Tibial nerve (tissue), 4 donors: ENCODE measurements at regions not wholly inside any gene's neighbourhood (a gene's known extent, or its start where the extent isn't known, plus 50 kb on each side); places are given as distances from the start of the nearest gene placed in this dataset.
"Not testable (repeated sequence)": the region's sequence is repeated elsewhere in the genome, so short reads cannot be mapped to it uniquely, and the experiment has no call there.

ENCODE experiments used
- DNase-seq, 2 donors: peaks; one replicate each; pipeline ENCODE4 v3.0.0-alpha.2; 2019; ENCODE audit warnings: low spot score in 2 of 2
- H3K27ac ChIP-seq, 4 donors: fragments of 200-600 bp; sonication (generic) in 3 of 4; one replicate each; pipeline ENCODE4 v1.5.1; 2017 to 2019; ENCODE audit warnings: mild to moderate bottlenecking in 1 of 4
- H3K27me3 ChIP-seq, 2 donors: fragments of 200-600 bp; sonication (generic) in 1 of 2; one replicate each; pipeline versions ENCODE4 v1.5.1 to v1.6.0; 2017 to 2019
- H3K36me3 ChIP-seq, 3 donors: fragments of 200-600 bp; sonication (generic); one replicate each; pipeline ENCODE4 v1.5.1; 2018 to 2019
- H3K4me1 ChIP-seq, 4 donors: fragments of 200-600 bp; sonication (generic) in 3 of 4; one replicate each; pipeline ENCODE4 v1.5.1; 2017 to 2019
- H3K4me3 ChIP-seq, 4 donors: fragments of 200-600 bp; sonication (generic) in 3 of 4; one replicate each; pipeline ENCODE4 v1.5.1; 2017 to 2019; ENCODE audit warnings: mild to moderate bottlenecking in 1 of 4, moderate library complexity in 1 of 4
- H3K9me3 ChIP-seq, 4 donors: fragments of 200-600 bp; sonication (generic) in 3 of 4; one replicate each; pipeline ENCODE4 v1.5.1; 2017 to 2019
- EP300 ChIP-seq, 2 donors: sonication (generic); formaldehyde crosslinking; IDR thresholded peaks; one replicate each; pipeline ENCODE4 v1.6.1; 2017; ENCODE audit warnings: antibody characterized with exemption in 2 of 2, mild to moderate bottlenecking in 1 of 2
- POLR2A ChIP-seq, 2 donors: fragments of 450-650 bp; IDR thresholded peaks; one replicate each; pipeline ENCODE4 v1.6.1; 2017; ENCODE audit warnings: antibody characterized with exemption in 2 of 2, mild to moderate bottlenecking in 2 of 2, moderate library complexity in 2 of 2
- WGBS, 2 donors: methylation state at CpG; one replicate each; pipeline ENCODE4 v1.1.5; 2018; 5-methylcytosine and 5-hydroxymethylcytosine counted together
- TF ChIP-seq, protein P1 (sequence below), 5 experiments: fragments of 200-600 bp in 3 of 5; fragments of 450-650 bp in 2 of 5; sonication (generic) in 3 of 5; IDR thresholded peaks; one replicate each; pipeline ENCODE4 v1.5.1; 2016 to 2019; ENCODE audit warnings: antibody characterized with exemption in 5 of 5, mild to moderate bottlenecking in 3 of 5, moderate library complexity in 2 of 5

DNA sequence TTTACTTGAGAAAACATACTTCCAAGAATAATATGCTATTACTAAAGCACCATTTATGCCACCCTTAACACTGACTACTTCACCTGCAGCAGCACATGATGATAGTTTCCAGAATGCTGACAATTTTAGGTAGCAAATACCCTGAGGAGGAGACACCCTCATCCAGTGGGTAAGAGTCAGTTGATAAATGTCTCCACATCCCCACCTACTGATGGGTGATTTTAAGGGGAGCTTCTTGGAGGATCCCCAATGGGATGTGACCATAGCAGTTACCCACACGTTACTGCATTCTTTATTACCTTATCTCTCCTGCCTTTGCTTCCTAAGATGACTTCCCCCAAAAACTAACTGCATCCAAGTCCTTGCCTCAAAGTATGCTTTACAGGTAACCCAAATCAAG lies 131.2 kb upstream of the SMARCAD1 start:
- H3K4me1 ChIP-seq, result no peaks in the 10 kb centered on the region
- H3K4me3 ChIP-seq, result no peak overlapping the region
- no peak overlapping the region for H3K27ac ChIP-seq
- 44 to 65% methylated on average over 1 of the region's 1 CpG for WGBS, 2 donors
- no peak for DNase-seq
- peaks cover 0 to 8% (median 0%) of the 10 kb centered on the region in 4 donors for H3K9me3 ChIP-seq
- H3K36me3 ChIP-seq, result no peaks in the 10 kb centered on the region
- no peak for TF ChIP-seq POLR2A (IDR thresholded peaks at IDR 0.05)
- no peaks in the 10 kb centered on the region for H3K27me3 ChIP-seq

DNA sequence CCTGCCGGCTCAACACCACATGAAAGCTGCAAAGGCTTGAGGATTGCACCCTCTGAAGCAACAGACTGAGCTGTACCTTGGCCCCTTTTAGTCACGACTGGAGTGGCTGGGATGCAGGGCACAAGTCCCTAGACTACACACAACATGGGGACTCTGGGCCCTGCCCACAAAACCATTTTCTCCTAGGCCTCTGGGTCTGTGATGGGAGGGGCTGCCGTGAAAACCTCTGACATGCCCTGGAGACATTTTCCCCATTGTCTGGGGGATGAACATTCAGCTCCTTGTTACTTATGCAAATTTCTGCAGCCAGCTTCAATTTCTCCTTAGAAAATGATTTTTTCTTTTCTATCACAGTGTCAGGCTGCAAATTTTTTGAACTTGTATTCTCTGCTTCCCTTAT lies 123.5 kb upstream of the SMARCAD1 start:
- WGBS, 2 donors, result 62 to 70% methylated on average over 3 of the region's 3 CpGs
- TF ChIP-seq, protein P1, sequence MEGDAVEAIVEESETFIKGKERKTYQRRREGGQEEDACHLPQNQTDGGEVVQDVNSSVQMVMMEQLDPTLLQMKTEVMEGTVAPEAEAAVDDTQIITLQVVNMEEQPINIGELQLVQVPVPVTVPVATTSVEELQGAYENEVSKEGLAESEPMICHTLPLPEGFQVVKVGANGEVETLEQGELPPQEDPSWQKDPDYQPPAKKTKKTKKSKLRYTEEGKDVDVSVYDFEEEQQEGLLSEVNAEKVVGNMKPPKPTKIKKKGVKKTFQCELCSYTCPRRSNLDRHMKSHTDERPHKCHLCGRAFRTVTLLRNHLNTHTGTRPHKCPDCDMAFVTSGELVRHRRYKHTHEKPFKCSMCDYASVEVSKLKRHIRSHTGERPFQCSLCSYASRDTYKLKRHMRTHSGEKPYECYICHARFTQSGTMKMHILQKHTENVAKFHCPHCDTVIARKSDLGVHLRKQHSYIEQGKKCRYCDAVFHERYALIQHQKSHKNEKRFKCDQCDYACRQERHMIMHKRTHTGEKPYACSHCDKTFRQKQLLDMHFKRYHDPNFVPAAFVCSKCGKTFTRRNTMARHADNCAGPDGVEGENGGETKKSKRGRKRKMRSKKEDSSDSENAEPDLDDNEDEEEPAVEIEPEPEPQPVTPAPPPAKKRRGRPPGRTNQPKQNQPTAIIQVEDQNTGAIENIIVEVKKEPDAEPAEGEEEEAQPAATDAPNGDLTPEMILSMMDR (IDR thresholded peaks at IDR 0.05), result no peak
- TF ChIP-seq POLR2A (IDR thresholded peaks at IDR 0.05), result no peak
- Histone ChIP-seq H3K27ac (no peak overlapping the region), H3K27me3 (no peaks in the 10 kb centered on the region), H3K4me3 (no peak overlapping the region), H3K9me3 (peaks cover 0 to 25% (median 0%) of the 10 kb centered on the region in 4 donors), H3K36me3 (no peaks in the 10 kb centered on the region), H3K4me1 (no peaks in the 10 kb centered on the region)
- DNase-seq, result no peak

DNA sequence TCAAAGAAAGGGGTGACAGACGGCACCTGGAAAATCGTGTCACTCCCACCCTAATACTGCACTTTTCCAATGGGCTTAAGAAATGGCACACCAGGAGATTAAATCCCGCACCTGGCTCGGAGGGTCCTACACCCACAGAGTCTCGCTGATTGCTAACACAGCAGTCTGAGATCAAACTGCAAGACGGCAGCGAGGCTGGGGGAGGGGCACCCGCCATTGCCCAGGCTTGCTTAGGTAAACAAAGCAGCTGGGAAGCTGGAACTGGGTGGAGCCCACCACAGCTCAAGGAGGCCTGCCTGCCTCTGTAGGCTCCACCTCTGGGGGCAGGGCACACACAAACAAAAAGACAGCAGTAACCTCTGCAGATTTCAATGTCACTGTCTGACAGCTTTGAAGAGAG lies 108.5 kb upstream of the SMARCAD1 start:
- 85 to 92% methylated on average over 7 to 8 of the region's 8 CpGs for WGBS, 2 donors
- not testable (repeated sequence) for H3K27ac ChIP-seq, H3K27me3 ChIP-seq, H3K36me3 ChIP-seq, H3K4me1 ChIP-seq, H3K4me3 ChIP-seq, H3K9me3 ChIP-seq, DNase-seq

DNA sequence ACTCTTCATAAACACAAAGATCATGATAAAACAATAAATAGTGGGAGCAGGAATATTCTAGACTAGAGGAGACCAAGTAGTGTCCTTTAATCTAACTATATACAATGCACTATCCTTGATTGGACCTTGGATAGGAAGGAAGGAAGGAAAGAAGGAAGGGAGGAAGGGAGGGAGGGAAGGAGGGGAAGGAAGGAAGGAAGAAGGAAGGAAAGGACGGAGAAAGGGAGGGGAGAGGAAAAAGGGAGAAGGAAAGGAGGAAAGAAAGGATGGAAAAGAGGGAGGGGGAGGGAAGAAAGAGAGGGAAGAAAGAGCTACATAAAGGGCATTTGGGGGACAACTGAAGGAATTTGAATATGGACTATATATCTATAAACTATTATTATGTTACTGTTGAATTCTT lies 95.0 kb upstream of the SMARCAD1 start:
- Histone ChIP-seq H3K9me3 (peaks cover 0 to 8% (median 0%) of the 10 kb centered on the region in 4 donors), H3K36me3 (no peaks in the 10 kb centered on the region), H3K4me1 (no peaks in the 10 kb centered on the region), H3K27me3 (no peaks in the 10 kb centered on the region), H3K27ac (no peak overlapping the region), H3K4me3 (no peak overlapping the region)
- TF ChIP-seq POLR2A (IDR thresholded peaks at IDR 0.05) (no peak), EP300 (IDR thresholded peaks at IDR 0.05) (no peak)
- TF ChIP-seq, protein P1 (IDR thresholded peaks at IDR 0.05), result no peak
- no peak for DNase-seq
- WGBS, 2 donors, result 73 to 75% methylated on average over 1 of the region's 1 CpG

DNA sequence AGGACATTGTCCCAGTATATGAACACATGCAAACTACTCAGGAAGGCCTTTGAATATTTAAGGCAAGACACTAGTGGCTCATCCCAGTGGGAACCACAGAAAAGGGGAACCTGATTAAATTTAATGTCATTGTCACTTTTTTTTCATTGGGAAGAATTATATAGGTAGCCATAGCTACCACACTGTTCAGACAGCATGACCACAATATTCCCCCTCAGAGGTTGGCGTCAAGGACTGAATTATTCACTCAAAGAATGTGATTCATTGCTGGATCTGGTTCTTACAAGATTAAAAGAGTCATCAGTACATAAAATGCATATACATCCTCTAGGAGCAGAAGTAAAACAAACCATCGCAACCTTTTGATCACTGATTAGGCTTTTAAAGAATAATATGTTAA lies 92.0 kb upstream of the SMARCAD1 start:
- no peak overlapping the region for H3K4me3 ChIP-seq
- no peak for DNase-seq
- WGBS, 2 donors, result 68 to 81% methylated on average over 2 of the region's 2 CpGs
- TF ChIP-seq POLR2A (IDR thresholded peaks at IDR 0.05) (no peak), EP300 (IDR thresholded peaks at IDR 0.05) (no peak)
- TF ChIP-seq, protein P1 (IDR thresholded peaks at IDR 0.05), result no peak
- no peaks in the 10 kb centered on the region for H3K36me3 ChIP-seq
- H3K27me3 ChIP-seq, result no peaks in the 10 kb centered on the region
- no peak overlapping the region for H3K27ac ChIP-seq
- peaks cover 0 to 4% (median 0%) of the 10 kb centered on the region in 4 donors for H3K9me3 ChIP-seq
- no peaks in the 10 kb centered on the region for H3K4me1 ChIP-seq

DNA sequence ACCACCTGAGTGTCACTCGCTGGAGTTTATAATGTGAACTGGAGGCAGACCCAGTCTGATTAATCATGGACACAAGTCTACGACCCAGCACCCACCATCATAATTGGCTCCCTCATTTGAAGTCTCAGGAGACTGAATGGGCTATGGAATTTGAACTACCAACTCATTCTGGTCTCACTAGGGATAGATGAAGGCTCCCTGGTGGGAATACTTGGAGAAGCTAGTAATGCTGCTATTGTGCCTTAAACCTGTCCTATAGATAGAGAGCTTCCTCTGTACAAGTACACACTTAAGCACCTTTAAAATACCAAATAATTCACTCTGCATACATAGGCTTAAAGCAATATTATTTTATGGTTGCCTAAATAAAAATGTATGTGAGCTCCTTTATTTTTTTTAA lies 90.8 kb upstream of the SMARCAD1 start:
- Histone ChIP-seq H3K9me3 (no peaks in the 10 kb centered on the region), H3K27ac (no peak overlapping the region), H3K36me3 (no peaks in the 10 kb centered on the region), H3K27me3 (no peaks in the 10 kb centered on the region), H3K4me3 (no peak overlapping the region), H3K4me1 (no peaks in the 10 kb centered on the region)
- DNase-seq, result no peak
- WGBS, 2 donors, result 60 to 66% methylated on average over 2 of the region's 2 CpGs
- TF ChIP-seq, protein P1 (IDR thresholded peaks at IDR 0.05), result no peak
- TF ChIP-seq EP300 (IDR thresholded peaks at IDR 0.05) (no peak), POLR2A (IDR thresholded peaks at IDR 0.05) (no peak)
